HEK293 (cell line): ENCODE measurements at regions not wholly inside any gene's neighbourhood (a gene's known extent, or its start where the extent isn't known, plus 50 kb on each side); places are given as distances from the start of the nearest gene placed in this dataset.

ENCODE experiments used
- CTCF ChIP-seq: fragments of 450-650 bp; formaldehyde crosslinking; IDR thresholded peaks from 2 replicates; pipeline ENCODE4 v1.5.1; 2016; ENCODE audit warnings: missing biosample characterization, missing genetic modification characterization
- OSR2 ChIP-seq: fragments of 450-650 bp; formaldehyde crosslinking; IDR thresholded peaks from 2 replicates; pipeline ENCODE4 v1.5.1; 2016; ENCODE audit warnings: missing biosample characterization, missing genetic modification characterization
- ZBTB44 ChIP-seq: fragments of 450-650 bp; IDR thresholded peaks from 2 replicates; pipeline ENCODE4 v1.5.1; 2018; ENCODE audit warnings: missing biosample characterization, mild to moderate bottlenecking, missing genetic modification characterization
- ZBTB49 ChIP-seq: fragments of 450-650 bp; formaldehyde crosslinking; IDR thresholded peaks from 2 replicates; pipeline ENCODE4 v1.5.1; 2016; ENCODE audit warnings: missing biosample characterization, missing genetic modification characterization, low read depth
- ZFHX2 ChIP-seq: fragments of 450-650 bp; formaldehyde crosslinking; conservative IDR thresholded peaks from 2 replicates; pipeline ENCODE4 v1.5.1; 2016; ENCODE audit warnings: missing biosample characterization, missing genetic modification characterization
- ZNF16 ChIP-seq: fragments of 450-650 bp; formaldehyde crosslinking; IDR thresholded peaks from 2 replicates; pipeline ENCODE4 v1.5.1; 2016; ENCODE audit warnings: low read depth, missing biosample characterization, missing genetic modification characterization
- ZNF350 ChIP-seq: fragments of 450-650 bp; formaldehyde crosslinking; IDR thresholded peaks from 2 replicates; pipeline ENCODE4 v1.5.0; 2017; ENCODE audit warnings: missing biosample characterization, mild to moderate bottlenecking, missing genetic modification characterization
- ZNF624 ChIP-seq: fragments of 450-650 bp; formaldehyde crosslinking; IDR thresholded peaks from 2 replicates; pipeline ENCODE4 v1.5.1; 2017; ENCODE audit warnings: missing biosample characterization, missing genetic modification characterization
- ZNF654 ChIP-seq: fragments of 450-650 bp; formaldehyde crosslinking; IDR thresholded peaks from 2 replicates; pipeline ENCODE4 v1.5.1; 2016; ENCODE audit warnings: low read depth, missing biosample characterization, missing genetic modification characterization
- ZNF701 ChIP-seq: fragments of 450-650 bp; formaldehyde crosslinking; IDR thresholded peaks from 2 replicates; pipeline ENCODE4 v1.5.1; 2016; ENCODE audit warnings: missing biosample characterization, missing genetic modification characterization
- ZNF747 ChIP-seq: fragments of 450-650 bp; formaldehyde crosslinking; IDR thresholded peaks from 2 replicates; pipeline ENCODE4 v1.5.1; 2016; ENCODE audit warnings: missing biosample characterization, missing genetic modification characterization
- ZNF768 ChIP-seq: fragments of 450-650 bp; formaldehyde crosslinking; IDR thresholded peaks from 2 replicates; pipeline ENCODE4 v1.5.1; 2018; ENCODE audit warnings: missing biosample characterization, mild to moderate bottlenecking, missing genetic modification characterization
- ZNF776 ChIP-seq: fragments of 450-650 bp; formaldehyde crosslinking; IDR thresholded peaks from 2 replicates; pipeline ENCODE4 v1.5.0; 2017; ENCODE audit warnings: missing biosample characterization, missing genetic modification characterization, borderline replicate concordance

- TF ChIP-seq ZBTB49 (tag by site-specific recombination) (no peak), ZNF16 (no peak), OSR2 (tag by site-specific recombination) (no peak), ZNF624 (tag by site-specific recombination) (no peak), ZFHX2 (tag by site-specific recombination) (no peak), CTCF (tag by site-specific recombination) (no peak), ZNF350 (tag by site-specific recombination) (no peak), ZNF776 (tag by site-specific recombination) (no peak), ZNF747 (tag by site-specific recombination) (no peak), ZNF768 (tag by site-specific recombination) (no peak), ZNF701 (tag by site-specific recombination) (no peak), ZNF654 (no peak), ZBTB44 (no peak)
Measured at GRCh38 chr2:167438206-167438605, 549.9 kb downstream of the XIRP2 start.
